Mononuclear cell (primary cell): ENCODE measurements at regions not wholly inside any gene's neighbourhood (a gene's known extent, or its start where the extent isn't known, plus 50 kb on each side); places are given as distances from the start of the nearest gene placed in this dataset.

Source experiments
- H3K27me3 ChIP-seq: 2 replicates; pipeline ENCODE4 v1.6.0; 2011; ENCODE audit warnings: low read length, control low read depth; ENCODE audit not compliant: insufficient read depth
- H3K4me1 ChIP-seq: 2 replicates; pipeline ENCODE4 v1.5.1; 2011; ENCODE audit warnings: mild to moderate bottlenecking, low read length, control low read depth; ENCODE audit not compliant: insufficient read depth
- H3K4me3 ChIP-seq: 2 replicates; pipeline ENCODE4 v1.5.1; 2011; ENCODE audit warnings: mild to moderate bottlenecking, low read length, moderate library complexity
- H3K9me3 ChIP-seq: 2 replicates; pipeline ENCODE4 v1.5.1; 2011; ENCODE audit warnings: low read depth, mild to moderate bottlenecking, control low read depth, low read length

DNA sequence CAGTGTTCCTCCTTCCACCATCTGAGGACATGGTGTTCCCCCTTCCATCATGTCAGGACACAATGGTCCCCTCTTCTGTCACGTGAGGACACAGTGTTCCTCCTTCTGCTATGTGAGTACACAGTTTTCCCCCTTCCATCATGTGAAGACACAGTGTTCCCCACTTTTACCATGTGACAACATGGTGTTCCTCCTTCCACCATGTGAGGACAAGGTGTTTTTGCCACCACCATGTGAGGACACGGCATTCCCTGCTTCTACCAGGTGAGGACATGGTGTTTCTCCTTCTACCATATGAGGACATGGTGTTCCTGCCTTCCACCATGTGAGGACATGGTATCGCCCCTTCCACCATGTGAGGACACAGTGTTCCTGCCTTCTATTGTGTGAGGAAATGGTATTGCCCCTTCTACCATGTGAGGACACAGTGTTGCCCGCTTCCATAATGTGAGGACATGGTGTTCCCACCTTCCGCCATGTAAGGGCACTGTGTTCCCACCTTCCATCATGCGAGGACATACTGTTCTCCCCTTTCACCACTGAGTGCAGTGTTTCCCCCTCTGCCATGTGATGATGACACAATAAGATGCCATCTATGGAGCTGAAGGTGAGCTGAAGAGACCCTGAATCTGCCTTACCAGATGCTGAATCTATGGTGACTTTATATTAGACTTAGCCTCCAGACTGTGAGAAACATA lies 132.3 kb downstream of the FCRL5 start:
- no peak overlapping the region for H3K4me3 ChIP-seq
- no peaks in the 10 kb centered on the region for H3K27me3 ChIP-seq
- no peaks in the 10 kb centered on the region for H3K9me3 ChIP-seq
- no peaks in the 10 kb centered on the region for H3K4me1 ChIP-seq

- H3K4me3 ChIP-seq: no peak overlapping the region
- no peaks in the 10 kb centered on the region for H3K27me3 ChIP-seq
- H3K4me1 ChIP-seq: no peaks in the 10 kb centered on the region
- no peaks in the 10 kb centered on the region for H3K9me3 ChIP-seq
These were observed 133.7 kb downstream of the FCRL5 start for GRCh38 chr1:157418659-157419058.

- no peak overlapping the region for H3K4me3 ChIP-seq
- H3K9me3 ChIP-seq: no peaks in the 10 kb centered on the region
- no peaks in the 10 kb centered on the region for H3K27me3 ChIP-seq
- H3K4me1 ChIP-seq: no peaks in the 10 kb centered on the region
These were observed 134.1 kb downstream of the FCRL5 start for GRCh38 chr1:157418231-157418630.

DNA sequence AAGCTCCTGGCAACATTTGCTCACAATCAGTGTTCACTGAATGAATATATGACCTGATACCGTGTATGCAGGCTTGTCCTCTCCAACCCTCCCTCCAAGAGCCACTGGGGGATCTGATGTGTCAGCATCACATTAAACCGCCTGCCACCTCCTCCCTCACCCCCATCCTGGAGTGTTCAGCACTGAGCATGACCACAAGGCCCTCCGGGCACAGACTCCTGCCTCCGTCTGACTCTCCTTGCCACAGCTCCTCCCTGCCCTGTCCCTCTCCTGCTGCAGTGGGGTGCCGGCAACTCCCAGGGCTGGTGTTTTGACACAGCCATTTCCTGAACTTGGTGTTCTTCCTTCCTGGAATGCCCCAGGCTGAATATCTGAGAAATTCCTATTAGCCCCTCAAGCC lies 136.7 kb downstream of the FCRL5 start:
- no peaks in the 10 kb centered on the region for H3K4me1 ChIP-seq
- H3K4me3 ChIP-seq: no peak overlapping the region
- H3K9me3 ChIP-seq: no peaks in the 10 kb centered on the region
- H3K27me3 ChIP-seq: no peaks in the 10 kb centered on the region

DNA sequence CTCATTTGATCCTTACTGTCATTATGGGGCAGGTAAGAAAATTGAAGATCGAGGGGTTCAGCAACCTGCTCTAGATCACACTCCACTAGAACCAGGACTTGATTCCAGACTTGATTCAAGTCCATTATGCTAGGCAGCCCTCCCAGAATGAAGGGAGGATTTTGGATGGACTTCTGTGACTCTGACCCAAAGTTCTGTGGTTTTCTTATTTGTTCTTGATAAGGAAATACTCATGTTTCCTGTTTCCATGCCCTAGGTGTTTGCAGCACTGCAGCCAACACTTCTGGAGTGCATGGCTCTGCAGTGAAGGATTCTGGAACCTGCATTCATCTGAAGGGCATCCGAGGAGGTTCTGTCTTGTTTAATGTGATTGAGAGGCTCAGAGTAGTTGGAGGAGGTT lies 140.0 kb downstream of the FCRL5 start:
- no peaks in the 10 kb centered on the region for H3K9me3 ChIP-seq
- H3K4me3 ChIP-seq: no peak overlapping the region
- peaks cover 13% of the 10 kb centered on the region for H3K4me1 ChIP-seq
- H3K27me3 ChIP-seq: no peaks in the 10 kb centered on the region

DNA sequence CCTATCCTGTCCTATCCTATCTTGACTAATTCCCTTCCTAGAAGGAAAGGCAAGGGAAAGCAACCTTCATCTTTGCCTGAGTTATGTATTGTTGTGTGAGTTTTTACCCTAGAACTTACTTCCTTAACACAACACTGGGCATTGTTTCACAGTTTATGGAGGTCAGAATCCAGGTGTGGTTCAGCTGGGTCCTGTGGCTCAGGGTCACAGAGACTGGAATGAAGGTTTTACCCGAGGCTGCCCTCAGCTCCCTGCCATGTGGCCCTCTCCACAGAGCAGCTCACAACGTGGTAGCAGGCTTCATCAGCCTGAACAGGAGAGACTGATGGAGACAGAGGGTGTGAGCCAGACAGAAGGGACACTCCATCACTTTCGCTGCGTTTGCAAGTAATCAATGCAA lies 140.5 kb downstream of the FCRL5 start:
- Histone ChIP-seq H3K27me3 (no peaks in the 10 kb centered on the region), H3K9me3 (no peaks in the 10 kb centered on the region), H3K4me3 (no peak overlapping the region), H3K4me1 (peaks cover 13% of the 10 kb centered on the region)

GRCh38 chr1:157411064-157411463 lies 141.3 kb downstream of the FCRL5 start:
- H3K9me3 ChIP-seq: no peaks in the 10 kb centered on the region
- H3K27me3 ChIP-seq: no peaks in the 10 kb centered on the region
- peaks cover 13% of the 10 kb centered on the region for H3K4me1 ChIP-seq
- no peak overlapping the region for H3K4me3 ChIP-seq

- no peaks in the 10 kb centered on the region for H3K27me3 ChIP-seq
- H3K4me1 ChIP-seq: peaks cover 13% of the 10 kb centered on the region
- no peaks in the 10 kb centered on the region for H3K9me3 ChIP-seq
- H3K4me3 ChIP-seq: no peak overlapping the region
These were observed 141.9 kb downstream of the FCRL5 start for GRCh38 chr1:157410457-157410856.

DNA sequence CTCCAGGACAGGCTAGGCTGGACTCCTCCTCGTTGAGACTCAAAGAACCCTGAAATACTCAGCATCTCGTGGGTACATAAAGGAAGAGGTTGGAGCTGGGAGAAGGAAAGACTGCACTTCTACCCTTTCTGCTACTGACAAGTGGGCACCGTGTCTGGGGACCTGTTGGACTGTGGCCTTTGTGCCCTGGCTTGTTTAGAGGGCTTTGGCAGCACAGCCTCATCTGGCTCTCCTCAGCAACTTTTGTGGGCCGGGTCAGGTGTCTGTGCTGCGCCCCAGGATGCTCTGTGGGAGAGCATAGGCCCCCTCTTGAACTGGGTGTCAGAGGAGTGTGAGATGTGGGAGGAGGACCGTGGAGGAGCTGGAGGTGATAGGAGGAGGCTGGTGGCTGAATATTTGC lies 142.4 kb downstream of the FCRL5 start:
- no peak overlapping the region for H3K4me3 ChIP-seq
- no peaks in the 10 kb centered on the region for H3K9me3 ChIP-seq
- H3K4me1 ChIP-seq: peaks cover 13% of the 10 kb centered on the region
- no peaks in the 10 kb centered on the region for H3K27me3 ChIP-seq

DNA sequence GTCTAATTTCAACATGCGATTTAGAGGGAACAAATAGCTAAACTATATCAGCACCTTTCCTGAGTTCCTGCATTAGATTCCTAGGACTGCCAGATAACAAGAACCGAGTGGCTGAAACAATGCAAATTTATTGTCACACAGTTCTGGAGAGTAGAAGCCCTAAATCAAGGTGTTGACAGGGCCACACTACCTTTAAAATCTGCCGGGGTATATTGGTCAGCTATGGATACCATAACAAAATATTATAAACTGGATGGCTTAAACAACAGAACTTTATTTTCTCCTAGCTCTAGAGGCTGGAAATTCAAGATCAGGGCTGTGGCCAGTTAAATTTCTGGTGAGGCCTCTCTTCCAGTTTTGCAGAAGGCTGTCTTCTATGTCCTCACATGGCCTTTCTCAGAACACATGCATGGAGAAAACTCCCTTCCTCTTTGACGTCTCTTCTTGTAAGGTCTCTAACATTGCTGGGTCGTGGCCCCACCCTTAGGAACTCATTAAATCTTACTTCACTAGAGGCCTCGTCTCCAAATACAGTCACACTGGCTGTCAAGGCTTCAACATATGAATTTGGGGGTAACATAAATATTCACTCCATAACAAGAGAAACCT lies 144.3 kb downstream of the FCRL5 start:
- Histone ChIP-seq H3K9me3 (no peaks in the 10 kb centered on the region), H3K4me1 (peaks cover 31% of the 10 kb centered on the region), H3K4me3 (no peak overlapping the region), H3K27me3 (no peaks in the 10 kb centered on the region)

GRCh38 chr1:157407367-157407766 lies 144.9 kb downstream of the FCRL5 start:
- Histone ChIP-seq H3K27me3 (no peaks in the 10 kb centered on the region), H3K4me3 (no peak overlapping the region), H3K9me3 (no peaks in the 10 kb centered on the region), H3K4me1 (peaks cover 38% of the 10 kb centered on the region)

- no peaks in the 10 kb centered on the region for H3K9me3 ChIP-seq
- H3K4me3 ChIP-seq: no peak overlapping the region
- no peaks in the 10 kb centered on the region for H3K27me3 ChIP-seq
- peaks cover 55% of the 10 kb centered on the region for H3K4me1 ChIP-seq
These were observed 146.7 kb downstream of the FCRL5 start for GRCh38 chr1:157405662-157406061.

GRCh38 chr1:157404614-157405013 lies 147.7 kb downstream of the FCRL5 start:
- Histone ChIP-seq H3K4me3 (no peak overlapping the region), H3K27me3 (no peaks in the 10 kb centered on the region), H3K4me1 (peaks cover 57% of the 10 kb centered on the region), H3K9me3 (no peaks in the 10 kb centered on the region)

GRCh38 chr1:157404063-157404501 lies 148.2 kb downstream of the FCRL5 start:
- peaks cover 3% of the 10 kb centered on the region for H3K27me3 ChIP-seq
- peaks cover 62% of the 10 kb centered on the region for H3K4me1 ChIP-seq
- H3K9me3 ChIP-seq: no peaks in the 10 kb centered on the region
- H3K4me3 ChIP-seq: no peak overlapping the region

- peaks cover 6% of the 10 kb centered on the region for H3K27me3 ChIP-seq
- H3K4me1 ChIP-seq: peaks cover 62% of the 10 kb centered on the region
- H3K4me3 ChIP-seq: no peak overlapping the region
- no peaks in the 10 kb centered on the region for H3K9me3 ChIP-seq
These were observed 148.7 kb downstream of the FCRL5 start for GRCh38 chr1:157403608-157404007.

DNA sequence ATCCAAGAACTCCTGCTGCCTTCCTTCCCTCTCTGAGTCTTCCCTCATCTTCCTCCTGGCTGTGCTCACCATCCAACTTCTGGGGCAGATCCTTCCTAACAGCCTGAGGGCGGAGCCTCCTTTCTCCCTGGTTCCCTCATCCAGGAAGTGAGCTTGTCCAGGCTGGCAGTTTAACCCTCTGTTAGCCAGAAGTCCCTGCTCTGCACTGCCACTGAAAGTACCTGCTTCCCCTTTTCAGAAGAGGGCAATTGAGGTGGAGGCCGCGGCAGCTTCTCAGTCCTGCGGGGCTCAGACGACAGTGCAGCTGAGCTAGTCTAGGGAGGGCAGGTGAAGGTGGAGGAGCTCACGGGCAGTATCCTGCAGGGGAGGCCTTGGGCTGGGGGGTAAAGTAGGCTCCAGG lies 149.1 kb downstream of the FCRL5 start:
- Histone ChIP-seq H3K4me1 (peaks cover 58% of the 10 kb centered on the region), H3K9me3 (no peaks in the 10 kb centered on the region), H3K27me3 (peaks cover 8% of the 10 kb centered on the region), H3K4me3 (no peak overlapping the region)
